CD4-positive, alpha-beta T cell treated with Interleukin-17A for 4 hours (primary cell): ENCODE measurements at regions not wholly inside any gene's neighbourhood (a gene's known extent, or its start where the extent isn't known, plus 50 kb on each side); places are given as distances from the start of the nearest gene placed in this dataset.

Experiments
- DNase-seq: peaks from one replicate; pipeline ENCODE4 v3.0.0-alpha.2; 2020; ENCODE audit warnings: mixed read lengths

- DNase-seq = no peak
Observed at GRCh38 chr18:44013871-44014270, 666.8 kb upstream of the SETBP1 start.

GRCh38 chr18:44025421-44025820 is 655.3 kb upstream of the SETBP1 start:
- DNase-seq = no peak

- DNase-seq = no peak
Observed at GRCh38 chr18:44028109-44028508, 652.6 kb upstream of the SETBP1 start.

- no peak for DNase-seq
Observed at GRCh38 chr18:44031063-44031462, 649.6 kb upstream of the SETBP1 start.

GRCh38 chr18:44033144-44033701 is 647.5 kb upstream of the SETBP1 start:
- DNase-seq = no peak

GRCh38 chr18:44035554-44035953 is 645.1 kb upstream of the SETBP1 start:
- no peak for DNase-seq

- no peak for DNase-seq
Observed at GRCh38 chr18:44036501-44036900, 644.2 kb upstream of the SETBP1 start.

GRCh38 chr18:44039216-44039615 is 641.5 kb upstream of the SETBP1 start:
- DNase-seq = no peak

- no peak for DNase-seq
Observed at GRCh38 chr18:44039826-44040225, 640.9 kb upstream of the SETBP1 start.

GRCh38 chr18:44041553-44041952 is 639.1 kb upstream of the SETBP1 start:
- no peak for DNase-seq

GRCh38 chr18:44041961-44042360 is 638.7 kb upstream of the SETBP1 start:
- DNase-seq = no peak

GRCh38 chr18:44046376-44046975 is 634.2 kb upstream of the SETBP1 start:
- no peak for DNase-seq

GRCh38 chr18:44047585-44047984 is 633.1 kb upstream of the SETBP1 start:
- no peak for DNase-seq

GRCh38 chr18:44048435-44048834 is 632.3 kb upstream of the SETBP1 start:
- DNase-seq = no peak

GRCh38 chr18:44048846-44049245 is 631.8 kb upstream of the SETBP1 start:
- DNase-seq = no peak

GRCh38 chr18:44051026-44051425 is 629.7 kb upstream of the SETBP1 start:
- no peak for DNase-seq

GRCh38 chr18:44054514-44054913 is 626.2 kb upstream of the SETBP1 start:
- DNase-seq = no peak

GRCh38 chr18:44060197-44060596 is 620.5 kb upstream of the SETBP1 start:
- no peak for DNase-seq

- DNase-seq = no peak
Observed at GRCh38 chr18:44061438-44061837, 619.2 kb upstream of the SETBP1 start.

GRCh38 chr18:44062345-44062744 is 618.3 kb upstream of the SETBP1 start:
- no peak for DNase-seq

- no peak for DNase-seq
Observed at GRCh38 chr18:44065206-44065605, 615.5 kb upstream of the SETBP1 start.

- DNase-seq = no peak
Observed at GRCh38 chr18:44066541-44066940, 614.1 kb upstream of the SETBP1 start.

GRCh38 chr18:44067186-44067585 is 613.5 kb upstream of the SETBP1 start:
- DNase-seq = no peak

GRCh38 chr18:44075038-44075437 is 605.6 kb upstream of the SETBP1 start:
- no peak for DNase-seq

- no peak for DNase-seq
Observed at GRCh38 chr18:44079606-44080005, 601.1 kb upstream of the SETBP1 start.
